ENCODE measurements at regions not wholly inside any gene's neighbourhood (a gene's known extent, or its start where the extent isn't known, plus 50 kb on each side); places are given as distances from the start of the nearest gene placed in this dataset.
A peak's percentile ranks its signal among the peaks of the same experiment; 100 is the strongest.
"Not testable (repeated sequence)": the region's sequence is repeated elsewhere in the genome, so short reads cannot be mapped to it uniquely, and the experiment has no call there.

DNA sequence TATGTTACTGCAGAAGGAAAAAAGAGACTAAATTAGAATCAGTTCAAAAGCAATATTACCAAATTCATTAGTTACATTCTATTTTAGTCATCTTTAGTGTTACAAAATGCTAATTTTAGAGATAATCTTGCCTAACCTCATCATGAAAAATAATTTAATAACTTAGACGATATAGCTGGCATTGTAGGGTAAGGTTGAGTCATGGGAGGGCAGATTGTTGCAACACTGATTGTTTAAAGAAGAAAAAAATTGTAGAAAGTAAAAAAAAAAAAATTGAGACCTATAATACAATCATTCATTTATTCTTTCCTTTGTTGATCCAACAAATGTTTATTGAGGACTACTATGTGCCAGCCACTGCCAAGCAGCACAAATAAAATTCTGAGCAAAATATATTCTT is 330.9 kb downstream of the GBA3 start:
- DNase-seq = no peak

DNA sequence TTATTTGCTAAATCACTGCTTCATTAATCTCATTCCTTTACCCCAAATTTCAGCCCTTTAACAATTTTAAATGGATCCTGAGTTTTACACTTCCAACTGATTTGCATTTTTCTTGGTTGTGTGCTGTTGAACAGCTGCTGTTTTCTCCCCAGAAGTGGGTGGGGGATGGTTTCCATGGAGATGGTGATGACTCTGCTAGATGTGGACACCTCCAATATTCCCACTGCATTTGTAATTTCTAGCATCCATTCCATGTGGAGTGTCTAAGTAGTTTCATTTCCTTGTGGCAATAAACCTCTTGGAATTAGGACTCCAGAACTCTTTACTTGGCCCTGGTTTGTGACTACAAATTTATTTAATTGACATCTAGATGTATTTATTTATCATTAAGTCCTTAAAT is 330.4 kb downstream of the GBA3 start:
- DNase-seq = no peak

DNA sequence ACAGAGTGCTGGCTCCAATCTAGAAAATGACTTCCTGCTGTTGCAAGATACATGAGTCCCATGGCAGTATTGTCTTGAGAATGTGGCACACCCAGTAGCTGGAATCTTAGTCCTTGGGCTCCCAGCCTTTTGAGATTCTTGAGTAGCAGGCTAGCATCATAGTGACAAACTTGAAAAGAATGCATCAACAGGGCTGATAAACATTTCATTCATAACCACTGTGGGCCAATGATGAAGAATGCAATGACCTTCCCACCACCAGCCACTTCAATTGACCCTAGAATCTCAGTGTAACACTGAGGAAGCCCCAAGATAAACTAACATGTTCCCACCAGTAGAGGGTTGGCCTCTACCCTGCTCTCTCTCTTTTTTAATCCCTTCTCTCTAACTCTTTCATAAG is 329.3 kb downstream of the GBA3 start:
- DNase-seq = no peak

DNA sequence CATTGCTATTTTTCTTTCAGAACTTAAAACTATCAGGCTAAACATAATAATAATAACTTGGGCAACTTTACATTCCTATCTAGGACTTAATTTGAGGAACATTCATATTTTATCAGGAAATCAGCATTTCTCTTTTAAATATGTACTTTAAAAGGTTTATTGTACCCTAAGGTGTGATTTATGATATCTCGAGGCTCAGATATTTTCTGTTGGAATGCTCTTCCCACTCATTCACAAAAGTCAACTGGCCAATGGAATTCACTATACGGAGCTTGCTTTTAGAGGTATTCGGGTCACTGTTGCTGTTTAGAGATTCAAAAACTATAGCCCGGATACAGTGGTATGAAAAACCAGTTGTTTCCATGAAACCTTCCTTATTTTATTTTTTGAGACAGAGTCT is 328.3 kb downstream of the GBA3 start:
- DNase-seq = no peak

DNA sequence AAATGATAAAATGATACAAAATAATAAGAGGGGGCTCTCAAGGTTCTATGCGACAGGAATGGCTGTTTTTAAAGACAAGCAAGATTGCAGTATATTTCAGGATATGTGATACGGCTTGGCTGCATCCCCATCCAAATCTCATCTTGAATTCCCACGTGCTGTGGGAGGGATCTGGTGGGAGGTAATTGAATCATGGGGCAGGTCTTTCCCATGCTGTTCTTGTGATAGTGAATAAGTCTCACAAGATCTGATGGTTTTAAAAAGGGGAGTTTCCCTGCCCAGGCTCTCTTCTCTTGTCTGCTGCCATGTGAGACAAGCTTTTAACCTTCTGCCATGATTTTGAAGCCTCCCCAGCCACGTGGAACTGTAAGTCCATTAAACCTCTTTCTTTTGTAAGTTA is 327.7 kb downstream of the GBA3 start:
- DNase-seq = not testable (repeated sequence)

DNA sequence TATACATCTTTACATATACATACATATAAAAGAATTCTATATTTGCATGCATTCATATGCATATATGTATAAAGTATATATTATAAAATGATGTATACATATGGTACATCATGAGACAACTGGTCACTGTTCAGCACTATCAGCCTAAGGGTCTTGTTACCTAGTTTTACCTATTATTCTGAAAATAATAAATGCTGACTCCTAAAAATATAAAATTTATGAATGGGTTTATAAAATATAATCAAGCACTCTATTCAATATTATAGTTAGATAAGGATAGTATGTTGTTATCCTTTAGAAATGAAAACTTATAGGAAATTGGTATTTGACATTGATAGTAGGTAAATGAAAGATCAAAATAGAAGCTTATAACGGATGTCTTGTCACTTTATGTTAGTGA is 324.2 kb downstream of the GBA3 start:
- DNase-seq = no peak

DNA sequence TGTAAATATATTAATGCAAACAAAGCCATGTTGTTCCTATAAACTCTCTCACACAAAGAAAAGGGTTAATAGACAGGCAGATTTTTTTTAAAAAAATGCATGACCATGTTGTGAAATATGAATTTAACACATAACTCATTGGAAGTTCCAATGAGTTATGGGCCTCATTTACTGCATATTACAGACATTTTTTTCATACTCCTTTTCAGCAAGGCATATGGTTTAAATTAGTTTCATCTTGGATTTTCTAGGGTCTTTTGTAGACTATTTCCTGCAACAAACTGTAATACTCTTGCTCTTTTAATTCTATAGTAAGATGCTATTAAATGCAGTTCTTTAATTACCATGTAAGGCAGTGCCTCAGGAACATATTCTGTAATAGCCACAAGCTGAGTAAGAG is 323.1 kb downstream of the GBA3 start:
- no peak for DNase-seq

DNA sequence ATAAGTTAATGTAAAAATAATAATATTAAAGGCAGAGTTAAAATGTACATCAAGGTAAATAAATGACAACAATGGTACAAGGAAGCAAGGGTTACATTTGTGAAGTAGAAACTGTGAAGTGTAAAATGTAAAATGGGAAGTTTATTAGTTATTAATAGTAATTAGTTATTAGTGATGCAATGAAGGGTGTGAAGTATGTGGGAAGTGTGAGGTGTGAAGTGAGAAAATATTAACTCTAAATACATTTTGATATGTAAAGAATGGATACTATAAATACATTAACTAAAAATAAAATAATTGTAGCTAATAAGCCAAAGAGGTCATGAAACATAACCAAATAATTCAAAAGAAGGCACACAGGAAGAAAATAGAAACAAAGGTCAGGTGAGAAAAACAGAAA is 316.4 kb downstream of the GBA3 start:
- no peak for DNase-seq

DNA sequence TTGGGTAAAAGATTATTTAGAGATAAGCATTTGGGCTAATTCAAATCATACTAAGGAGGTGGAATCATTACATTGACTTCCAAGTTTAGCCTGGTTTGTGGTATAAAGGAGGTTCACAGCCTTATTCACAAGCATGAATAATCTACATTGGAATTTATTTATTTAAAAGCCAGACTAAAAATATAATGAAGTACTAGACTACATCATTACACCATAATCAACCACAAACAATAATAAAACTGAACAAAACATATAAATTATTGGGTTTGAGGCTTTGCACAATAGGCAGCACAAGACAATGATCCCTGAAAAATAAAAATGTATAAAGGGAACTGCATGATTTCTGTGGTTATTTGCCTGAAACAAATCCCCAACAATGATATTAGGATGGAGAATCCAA is 314.0 kb downstream of the GBA3 start:
- DNase-seq = no peak

DNA sequence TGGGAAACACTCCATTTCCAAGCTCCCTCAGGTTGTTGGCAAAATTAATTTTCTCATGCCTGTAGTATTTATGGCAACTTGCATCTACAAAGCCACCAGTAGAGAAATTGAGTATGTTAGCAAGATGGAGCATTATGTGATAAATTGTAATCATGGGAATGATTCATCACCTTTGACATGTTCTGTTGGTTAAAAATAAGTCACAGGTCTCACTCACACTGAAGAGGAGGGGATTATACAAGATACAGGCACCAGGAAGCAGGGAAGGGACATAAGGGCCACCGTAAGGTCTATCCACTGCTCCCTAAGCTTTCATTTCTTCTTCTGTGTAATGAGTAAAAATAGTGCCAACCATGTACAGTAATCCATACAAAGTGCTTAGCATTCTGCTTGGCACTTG is 313.0 kb downstream of the GBA3 start:
- DNase-seq = no peak

DNA sequence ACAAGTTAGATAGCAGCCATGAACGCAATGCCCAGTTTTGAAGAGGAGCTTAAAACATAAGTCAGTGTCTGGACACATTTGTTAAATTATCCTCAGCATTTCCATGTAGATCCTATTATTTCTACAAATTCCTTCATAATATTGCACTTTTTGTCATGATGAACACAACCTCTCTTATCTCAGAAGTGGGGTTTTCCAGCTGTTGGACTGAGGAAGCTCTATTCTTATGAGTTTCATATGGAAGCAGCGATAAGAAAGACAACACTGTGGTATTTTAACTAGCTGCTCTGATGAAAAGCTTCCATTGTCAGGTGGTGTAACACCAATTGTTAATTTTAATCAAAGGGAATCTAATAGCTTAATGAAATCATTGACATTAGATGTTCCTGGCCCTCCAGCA is 308.7 kb downstream of the GBA3 start:
- DNase-seq = no peak

DNA sequence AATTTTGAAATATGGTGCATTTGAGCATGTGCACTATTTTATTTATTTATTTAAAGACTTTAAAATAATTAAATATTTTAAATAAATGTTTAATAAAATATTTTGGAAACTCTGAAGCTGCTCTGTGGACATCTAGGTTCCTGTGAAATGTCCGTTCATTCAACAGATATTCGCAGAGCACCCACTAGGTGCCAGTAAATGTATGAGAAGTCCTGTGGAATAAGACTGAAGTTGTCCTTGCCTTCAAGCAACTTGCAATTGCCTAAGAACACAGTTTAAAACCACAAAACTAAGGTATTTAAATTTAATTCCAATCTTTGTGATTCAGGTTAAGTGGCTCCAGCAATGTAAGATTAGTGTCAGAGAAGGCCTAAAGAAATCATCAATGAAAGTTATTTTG is 306.7 kb downstream of the GBA3 start:
- no peak for DNase-seq

DNA sequence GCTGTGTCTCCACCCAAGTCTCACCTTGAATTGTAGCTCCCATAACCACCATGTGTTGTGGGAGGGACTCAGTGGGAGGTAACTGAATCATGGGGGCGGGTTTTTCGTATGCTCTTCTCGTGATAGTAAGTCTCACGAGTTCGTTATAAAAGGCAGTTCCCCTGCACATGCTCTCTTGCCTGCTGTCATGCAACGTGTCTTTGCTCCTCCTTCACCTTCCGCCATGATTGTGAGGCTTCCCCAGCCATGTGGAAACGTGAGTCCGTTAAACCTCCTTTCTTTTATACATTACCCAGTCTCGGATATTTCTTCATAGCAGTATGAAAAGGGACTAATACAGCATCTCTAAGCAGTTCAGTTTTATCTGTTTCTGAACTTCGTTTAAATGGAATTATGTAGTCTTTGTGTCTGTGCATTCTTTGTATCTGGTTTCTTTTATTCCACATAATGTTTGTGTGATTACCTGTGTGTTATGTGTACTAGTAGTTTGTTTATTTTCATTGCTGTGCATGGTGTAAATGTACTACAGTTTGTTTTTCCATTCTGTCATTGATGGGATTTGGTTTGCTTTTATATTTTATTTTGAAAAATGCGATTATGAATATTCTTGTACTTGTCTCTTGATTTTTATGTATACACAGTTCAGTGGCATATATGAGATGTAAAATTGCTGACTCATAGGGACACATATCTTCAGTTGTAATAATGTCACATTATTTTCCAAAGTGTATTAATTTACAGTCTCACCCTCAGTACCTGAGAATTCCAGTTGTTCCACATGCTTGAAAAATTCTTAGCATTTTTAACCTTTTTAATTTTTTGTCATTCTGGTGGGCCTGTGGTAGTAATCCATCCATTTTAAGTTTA is 304.9 kb downstream of the GBA3 start:
- DNase-seq = no peak

DNA sequence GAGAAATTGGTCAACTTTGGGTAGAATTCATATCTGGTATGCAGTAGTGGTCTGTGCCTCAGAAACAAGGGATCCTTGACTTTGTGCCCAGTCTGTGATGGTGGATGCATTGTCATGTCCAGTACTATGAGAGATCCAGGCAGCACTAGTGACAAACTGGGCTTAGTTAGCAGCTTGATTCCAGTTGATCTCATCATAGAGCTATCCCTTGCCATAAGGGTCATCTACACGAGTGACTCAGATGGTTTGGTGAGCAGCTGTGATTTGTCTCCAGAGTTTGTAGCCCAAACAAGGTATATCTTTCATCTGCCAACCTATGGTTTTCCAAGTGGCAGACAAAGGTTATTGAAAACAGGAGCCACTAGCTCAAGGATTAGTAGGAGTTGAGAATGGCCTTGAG is 298.8 kb downstream of the GBA3 start:
- no peak for DNase-seq

DNA sequence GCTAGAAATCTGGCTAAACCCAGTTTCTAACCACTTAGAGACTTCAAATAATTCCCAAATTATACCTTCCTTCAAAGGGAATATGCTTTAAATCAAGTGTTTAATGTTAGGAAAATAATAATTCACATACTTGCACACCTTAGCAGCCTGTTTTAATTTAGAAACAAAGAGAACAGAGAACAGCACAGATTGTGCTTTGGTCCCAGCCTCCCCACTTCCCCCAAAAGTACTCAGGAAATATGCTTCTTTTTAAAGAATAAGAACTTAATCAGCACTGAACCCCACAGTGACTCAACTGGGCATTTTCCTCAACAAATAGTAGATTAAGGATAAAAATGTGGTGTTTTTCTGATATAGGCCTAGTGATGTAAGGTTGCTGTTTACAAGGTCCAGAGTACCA is 295.8 kb downstream of the GBA3 start:
- DNase-seq = no peak

DNA sequence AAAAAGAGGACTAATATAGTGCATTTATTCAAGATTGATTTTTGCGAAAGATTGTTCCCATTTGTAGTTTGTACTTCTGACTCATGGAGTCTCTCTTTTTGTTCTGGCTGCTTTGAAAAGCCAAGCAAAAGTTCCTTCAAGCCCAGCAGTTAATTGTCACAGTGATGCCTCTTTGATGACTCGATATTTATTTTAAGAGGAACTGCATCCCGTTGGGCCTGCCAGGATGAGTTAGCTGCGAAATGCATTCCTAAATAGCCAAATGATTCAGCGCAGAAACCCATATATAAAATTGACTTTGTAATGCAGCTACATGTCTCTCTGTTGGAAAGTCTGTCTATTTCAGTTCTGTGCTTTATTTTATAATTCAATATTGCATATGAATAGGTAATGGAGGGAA is 295.1 kb downstream of the GBA3 start:
- no peak for DNase-seq

DNA sequence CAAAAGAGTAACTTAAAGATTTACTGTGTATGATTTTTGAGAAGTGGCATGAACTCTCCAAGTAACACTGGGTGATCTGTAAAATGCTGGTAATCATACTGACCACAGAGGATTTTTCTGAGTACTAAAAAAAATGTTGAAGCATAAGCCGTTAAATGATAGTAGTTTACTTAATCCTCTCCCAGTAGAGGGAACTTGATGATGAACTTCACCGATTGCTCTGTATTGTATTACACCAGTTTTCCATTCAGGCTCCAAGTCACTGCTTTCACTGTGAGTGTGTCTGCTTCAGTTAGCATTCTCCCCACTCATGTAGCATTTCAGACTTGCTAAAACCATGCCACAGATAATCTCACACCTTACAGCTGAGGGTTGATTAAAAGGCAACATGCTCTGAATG is 294.1 kb downstream of the GBA3 start:
- DNase-seq = no peak

DNA sequence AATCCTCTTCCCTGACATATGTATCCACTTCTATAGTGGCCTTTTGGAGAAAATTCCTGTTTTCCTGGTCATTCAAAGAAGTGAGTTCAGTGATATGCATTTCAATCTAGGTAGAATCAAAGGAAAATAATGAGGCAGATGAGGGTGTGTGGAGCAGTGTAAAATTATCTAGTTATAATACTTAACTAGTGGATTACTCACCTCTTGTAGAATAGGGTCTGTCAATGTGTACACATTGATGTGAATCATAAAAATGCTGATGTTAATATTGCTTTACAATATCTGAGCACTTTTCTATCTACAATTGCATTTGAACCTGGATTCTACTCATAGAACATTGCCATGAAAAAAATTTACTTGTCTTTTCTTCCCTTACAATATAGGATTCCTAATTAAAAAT is 293.5 kb downstream of the GBA3 start:
- no peak for DNase-seq

DNA sequence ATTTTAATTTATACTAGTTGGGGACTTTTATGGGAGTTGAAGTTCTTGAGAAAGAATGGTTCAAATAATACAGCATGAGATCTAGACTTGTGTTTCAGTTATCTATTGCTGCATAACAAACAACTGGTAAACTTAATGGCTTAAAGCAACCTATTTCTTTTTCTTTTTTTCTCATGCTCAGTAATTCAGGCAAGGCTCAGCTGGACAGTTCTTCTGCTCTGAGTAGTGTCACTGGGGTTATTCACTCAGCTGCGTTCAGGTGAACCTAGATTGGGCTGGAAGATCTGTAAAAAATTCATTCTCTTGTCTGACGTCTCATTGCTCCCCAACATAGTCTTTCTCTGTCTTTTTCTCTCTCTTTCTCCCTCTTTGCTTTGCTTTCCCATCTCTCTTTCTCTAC is 291.7 kb downstream of the GBA3 start:
- DNase-seq = no peak

DNA sequence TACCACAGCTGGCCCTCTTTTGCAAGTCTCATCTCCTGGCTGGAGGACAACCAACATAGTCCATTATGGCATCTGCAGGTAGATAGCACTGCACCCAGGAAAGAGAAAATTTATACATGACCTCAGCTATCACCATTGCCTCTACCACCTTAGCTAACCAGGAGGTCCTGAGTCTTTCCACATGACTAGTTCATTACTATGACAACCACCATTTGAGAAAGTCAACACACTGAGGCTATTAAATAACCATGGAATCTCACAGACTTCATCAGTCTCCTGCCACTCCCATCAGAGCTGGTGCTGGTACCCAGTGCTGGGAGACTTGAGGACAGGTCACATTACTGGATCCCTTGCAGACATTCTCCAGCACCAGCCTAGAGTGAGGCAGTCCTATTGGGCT is 285.9 kb downstream of the GBA3 start:
- DNase-seq = no peak

DNA sequence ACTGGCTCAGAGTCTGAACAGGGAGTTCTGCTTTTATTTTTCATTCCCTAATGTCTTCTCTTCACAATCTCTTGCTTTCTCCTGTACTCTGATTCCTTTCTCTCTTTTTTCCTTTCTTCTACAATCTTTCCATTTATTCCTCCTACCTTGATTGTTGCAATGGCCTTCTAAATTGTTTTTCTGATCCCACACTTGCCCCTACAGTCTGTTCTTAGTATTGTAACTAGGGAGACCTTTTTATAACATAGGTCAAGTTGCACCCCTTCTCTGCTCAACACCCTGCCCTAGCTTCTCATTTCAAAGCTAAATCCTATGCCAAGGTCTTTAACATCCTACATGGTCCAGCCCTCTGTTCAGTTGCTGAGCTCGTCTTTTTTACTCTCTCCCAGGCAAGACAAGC is 277.9 kb downstream of the GBA3 start:
- DNase-seq = no peak

DNA sequence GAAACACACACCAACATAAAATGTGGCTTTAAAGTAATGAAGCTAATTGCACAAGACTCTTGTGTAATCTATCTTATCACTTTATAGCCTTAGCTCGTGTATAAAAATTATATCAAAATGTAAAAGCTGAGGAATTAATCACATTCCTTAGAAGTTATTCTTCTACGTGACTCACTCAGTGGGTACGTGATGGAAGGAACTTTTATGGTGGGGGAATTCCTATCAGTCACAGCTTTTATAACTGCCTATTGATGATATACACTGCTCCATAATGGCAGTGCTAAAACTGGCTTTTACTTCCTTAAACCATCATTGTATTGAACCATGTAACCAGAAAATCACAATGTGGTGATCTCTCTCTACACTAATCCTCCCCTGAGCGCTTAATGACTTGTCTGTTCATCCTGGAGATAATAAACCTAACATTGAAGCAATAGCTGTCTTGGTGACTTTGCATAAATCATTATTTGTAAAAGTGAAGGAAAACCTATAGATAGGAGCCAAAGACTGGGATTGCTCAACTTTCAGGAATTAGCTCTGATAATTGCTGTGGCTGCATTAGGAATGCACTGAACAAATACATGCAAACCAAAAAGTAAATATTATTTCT is 276.7 kb downstream of the GBA3 start:
- DNase-seq = no peak

DNA sequence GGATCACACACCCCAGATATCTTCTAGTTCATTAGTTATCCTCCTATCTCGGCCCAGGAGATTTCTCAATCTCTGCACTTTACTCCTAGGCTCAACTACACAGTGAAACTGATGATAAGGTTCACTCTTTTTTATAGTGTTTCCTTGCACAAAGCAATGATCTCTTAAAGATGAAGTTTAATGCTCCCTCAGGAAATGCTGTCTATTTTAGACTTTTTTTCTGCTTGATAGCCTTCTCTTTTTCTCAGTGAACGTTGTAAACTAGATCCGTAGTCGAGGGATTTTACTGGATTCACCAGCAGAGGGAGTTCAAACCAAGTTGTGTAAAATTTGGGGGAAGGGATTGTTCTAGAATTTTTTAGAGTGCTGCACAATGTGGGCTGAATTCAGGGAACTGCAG is 269.6 kb downstream of the GBA3 start:
- DNase-seq = peak; percentile 3

DNA sequence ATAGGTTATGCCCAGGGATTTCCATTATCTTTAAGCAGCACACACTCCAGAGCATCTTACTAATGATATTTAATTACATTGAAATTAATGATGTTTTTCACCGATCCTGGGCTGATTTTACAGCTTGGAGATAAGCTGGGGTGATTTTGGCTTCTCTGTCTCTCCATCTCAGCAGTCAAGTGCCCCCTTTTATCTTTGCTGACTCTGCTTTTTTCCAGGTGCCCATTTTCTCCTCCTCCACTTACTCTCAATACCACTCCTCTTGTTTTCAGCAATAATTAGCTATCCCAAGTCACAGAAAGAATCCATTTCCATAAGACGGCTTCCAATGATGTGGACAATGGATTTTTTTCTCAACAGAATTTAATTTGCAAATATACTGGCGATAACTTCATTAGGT is 266.7 kb downstream of the GBA3 start:
- no peak for DNase-seq

Data from muscle of arm (tissue), 1 donor.